K562 (cell line): ENCODE measurements at regions not wholly inside any gene's neighbourhood (a gene's known extent, or its start where the extent isn't known, plus 50 kb on each side); places are given as distances from the start of the nearest gene placed in this dataset.

Experiments used
- ATAC-seq: fragments of 200-7000 bp; cut with Tn5 transposase; 3 replicates; pipeline ENCODE4 v1.9.1; 2020; ENCODE audit warnings: moderate library complexity
- BruUV-seq: library from RNA; stranded (reverse); fragments of 400-500 nt; replicated peaks from 2 replicates; lab custom pipeline; 2021; lab: Mats Ljungman, UMichigan
- CTCF ChIA-PET: fragments of 300-600 bp; formaldehyde crosslinking; extraction: SDS; loops from one replicate; lab custom pipeline; 2021; ENCODE audit warnings: low intra/inter-chr PET ratio; lab: Yijun Ruan, JAX
- POLR2A ChIA-PET: fragments of 300-600, 350-650 bp; sonication (Branson Sonifier 250); formaldehyde crosslinking; extraction: SDS; loops from one replicate; lab custom pipeline; 2021; ENCODE audit warnings: antibody characterized with exemption, inconsistent platforms; lab: Yijun Ruan, JAX
- DNase-seq, 4 experiments: peaks; one replicate each; pipeline versions ENCODE4 v3.0.0 to v3.0.0-alpha.2; 2011 to 2018; ENCODE audit warnings: low spot score in 3 of 4, mixed read lengths in 3 of 4; ENCODE audit errors: extremely low read depth in 1 of 4
- FAIRE-seq: peaks from 2 replicates; lab custom pipeline; 2011; peaks lifted over from hg19 to GRCh38; lab: Jason Lieb, UNC
- H2AFZ ChIP-seq: 2 replicates; pipeline ENCODE4 v1.6.0; 2011; ENCODE audit warnings: low read depth, low read length, control low read depth, inconsistent platforms
- H3K27ac ChIP-seq: fragments of 200-600 bp; 3 replicates; pipeline ENCODE4 v1.8.0; 2011; ENCODE audit warnings: low read depth, mild to moderate bottlenecking, control low read depth, inconsistent platforms, low read length, moderate library complexity, mixed read lengths; ENCODE audit errors: extremely low read depth
- H3K27me3 ChIP-seq, 2 experiments: fragments of 300-600 bp in 1 of 2; 2 replicates in 1 of 2; 3 replicates in 1 of 2; pipeline versions ENCODE4 v1.6.0 to v1.8.0; 2011; ENCODE audit warnings: inconsistent platforms in 2 of 2, low read length in 2 of 2, mild to moderate bottlenecking in 1 of 2, mixed read lengths in 1 of 2, moderate library complexity in 1 of 2; ENCODE audit not compliant: control insufficient read depth in 2 of 2, insufficient read depth in 2 of 2
- H3K36me3 ChIP-seq: fragments of 300-600 bp; 3 replicates; pipeline ENCODE4 v1.8.0; 2011; ENCODE audit warnings: mild to moderate bottlenecking, low read length, inconsistent platforms; ENCODE audit not compliant: control insufficient read depth, insufficient read depth
- H3K4me1 ChIP-seq, 2 experiments: fragments of 200-600 bp in 1 of 2; replicated peaks in 1 of 2; 2 replicates in 1 of 2; 3 replicates in 1 of 2; pipeline versions ENCODE4 v1.5.1 to v1.8.0; 2011; ENCODE audit warnings: inconsistent platforms in 2 of 2, low read length in 2 of 2, mild to moderate bottlenecking in 1 of 2, mixed read lengths in 1 of 2, moderate library complexity in 1 of 2; ENCODE audit not compliant: control insufficient read depth in 2 of 2, insufficient read depth in 2 of 2
- H3K4me2 ChIP-seq: 2 replicates; pipeline ENCODE4 v1.6.1; 2011; ENCODE audit warnings: low read length, control low read depth, inconsistent platforms, mixed read lengths; ENCODE audit not compliant: insufficient read depth
- H3K4me3 ChIP-seq: fragments of 200-600 bp; sonication (generic), shearing (Covaris generic); 2 replicates; pipeline ENCODE4 v1.5.1; 2016; ENCODE audit warnings: control low read depth, inconsistent platforms
- H3K79me2 ChIP-seq: fragments of 200-600 bp; 3 replicates; pipeline ENCODE4 v1.8.0; 2011; ENCODE audit warnings: low read length, inconsistent platforms; ENCODE audit not compliant: control insufficient read depth, insufficient read depth
- H3K9ac ChIP-seq, 2 experiments: 2 replicates each; pipeline versions ENCODE4 v1.6.0 to v1.6.1; 2011; ENCODE audit warnings: low read depth in 2 of 2, low read length in 2 of 2, control low read depth in 1 of 2, inconsistent platforms in 1 of 2, mild to moderate bottlenecking in 1 of 2, mixed read lengths in 1 of 2; ENCODE audit not compliant: insufficient read depth in 1 of 2
- H3K9me1 ChIP-seq: one replicate; pipeline ENCODE4 v1.6.0; 2011; ENCODE audit warnings: inconsistent platforms, mild to moderate bottlenecking, low read length, moderate library complexity; ENCODE audit not compliant: control insufficient read depth, insufficient read depth
- H3K9me3 ChIP-seq: replicated peaks from 2 replicates; pipeline ENCODE4 v1.5.1; 2011; ENCODE audit warnings: low read depth, low read length, inconsistent platforms; ENCODE audit not compliant: control insufficient read depth, insufficient read depth
- H4K20me1 ChIP-seq: replicated peaks from 2 replicates; pipeline ENCODE4 v1.6.1; 2011; ENCODE audit warnings: low read length, inconsistent platforms, mixed read lengths; ENCODE audit not compliant: control insufficient read depth, insufficient read depth
- CBX2 ChIP-seq: fragments of 200-600 bp; sonication (generic); IDR thresholded peaks from one replicate; pipeline ENCODE4 v1.6.1; 2012; ENCODE audit warnings: mild to moderate bottlenecking, low read length, inconsistent platforms; ENCODE audit not compliant: insufficient read depth, poor library complexity, severe bottlenecking
- EP400 ChIP-seq: fragments of 450-650 bp; IDR thresholded peaks from 2 replicates; pipeline ENCODE4 v1.6.1; 2017; ENCODE audit warnings: antibody characterized with exemption, mild to moderate bottlenecking, moderate library complexity
- FOXO4 ChIP-seq: fragments of 450-650 bp; formaldehyde crosslinking; IDR thresholded peaks from 2 replicates; pipeline ENCODE4 v1.4.0; 2020; ENCODE audit warnings: mild to moderate bottlenecking, moderate library complexity
- KLF6 ChIP-seq: fragments of 250-450 bp; sonication (Bioruptor Pico); IDR thresholded peaks from 2 replicates; pipeline ENCODE4 v1.4.0; 2020; ENCODE audit warnings: mild to moderate bottlenecking, moderate library complexity, borderline replicate concordance
- NFE2 ChIP-seq: IDR thresholded peaks from 2 replicates; pipeline ENCODE4 v1.6.1; 2014; ENCODE audit warnings: antibody characterized with exemption, low read depth
- WGBS: fragments of 100-300 bp; shearing (Covaris generic); methylation state at CpG from one replicate; pipeline ENCODE4 v1.1.6; 2016; ENCODE audit warnings: low coverage, mixed read lengths; ENCODE audit not compliant: insufficient coverage; ENCODE audit errors: missing lambda C conversion rate; 5-methylcytosine and 5-hydroxymethylcytosine counted together
- in situ Hi-C: fragments of 300-500 bp; cut with MboI; formaldehyde crosslinking; loops from 4 replicates; pipeline ENCODE4 v1.15.0; 2018; ENCODE audit warnings: inconsistent platforms, mixed read lengths
- intact Hi-C: fragments of 100-400 bp; cut with micrococcal nuclease; formaldehyde crosslinking; loops from 2 replicates; pipeline ENCODE4 v1.14.2; 2022
- TF ChIP-seq, protein P1 (sequence below): fragments of 450-650 bp; IDR thresholded peaks from 2 replicates; pipeline ENCODE4 v1.6.1; 2017; ENCODE audit warnings: antibody characterized with exemption, mild to moderate bottlenecking

GRCh38 chr14:28652782-28653181 is 113.8 kb upstream of the FOXG1 start (continued):
- TF ChIP-seq, protein P1, sequence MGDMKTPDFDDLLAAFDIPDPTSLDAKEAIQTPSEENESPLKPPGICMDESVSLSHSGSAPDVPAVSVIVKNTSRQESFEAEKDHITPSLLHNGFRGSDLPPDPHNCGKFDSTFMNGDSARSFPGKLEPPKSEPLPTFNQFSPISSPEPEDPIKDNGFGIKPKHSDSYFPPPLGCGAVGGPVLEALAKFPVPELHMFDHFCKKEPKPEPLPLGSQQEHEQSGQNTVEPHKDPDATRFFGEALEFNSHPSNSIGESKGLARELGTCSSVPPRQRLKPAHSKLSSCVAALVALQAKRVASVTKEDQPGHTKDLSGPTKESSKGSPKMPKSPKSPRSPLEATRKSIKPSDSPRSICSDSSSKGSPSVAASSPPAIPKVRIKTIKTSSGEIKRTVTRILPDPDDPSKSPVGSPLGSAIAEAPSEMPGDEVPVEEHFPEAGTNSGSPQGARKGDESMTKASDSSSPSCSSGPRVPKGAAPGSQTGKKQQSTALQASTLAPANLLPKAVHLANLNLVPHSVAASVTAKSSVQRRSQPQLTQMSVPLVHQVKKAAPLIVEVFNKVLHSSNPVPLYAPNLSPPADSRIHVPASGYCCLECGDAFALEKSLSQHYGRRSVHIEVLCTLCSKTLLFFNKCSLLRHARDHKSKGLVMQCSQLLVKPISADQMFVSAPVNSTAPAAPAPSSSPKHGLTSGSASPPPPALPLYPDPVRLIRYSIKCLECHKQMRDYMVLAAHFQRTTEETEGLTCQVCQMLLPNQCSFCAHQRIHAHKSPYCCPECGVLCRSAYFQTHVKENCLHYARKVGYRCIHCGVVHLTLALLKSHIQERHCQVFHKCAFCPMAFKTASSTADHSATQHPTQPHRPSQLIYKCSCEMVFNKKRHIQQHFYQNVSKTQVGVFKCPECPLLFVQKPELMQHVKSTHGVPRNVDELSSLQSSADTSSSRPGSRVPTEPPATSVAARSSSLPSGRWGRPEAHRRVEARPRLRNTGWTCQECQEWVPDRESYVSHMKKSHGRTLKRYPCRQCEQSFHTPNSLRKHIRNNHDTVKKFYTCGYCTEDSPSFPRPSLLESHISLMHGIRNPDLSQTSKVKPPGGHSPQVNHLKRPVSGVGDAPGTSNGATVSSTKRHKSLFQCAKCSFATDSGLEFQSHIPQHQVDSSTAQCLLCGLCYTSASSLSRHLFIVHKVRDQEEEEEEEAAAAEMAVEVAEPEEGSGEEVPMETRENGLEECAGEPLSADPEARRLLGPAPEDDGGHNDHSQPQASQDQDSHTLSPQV: no peak
- TF ChIP-seq NFE2: no peak
- no peak for TF ChIP-seq CBX2
- TF ChIP-seq KLF6 (CRISPR knock-in tag): no peak
- TF ChIP-seq EP400: no peak

- DNase-seq: no peak
- H4K20me1 ChIP-seq: no peaks in the 10 kb centered on the region
- no peak overlapping the region for H3K9ac ChIP-seq
- intact Hi-C loops (no loop called here), in situ Hi-C loops (no loop called here)
- WGBS: 7% methylated on average over 2 of the region's 2 CpGs
- TF ChIP-seq FOXO4: no peak
- H3K36me3 ChIP-seq: no peaks in the 10 kb centered on the region
- no peaks in the 10 kb centered on the region for H3K4me1 ChIP-seq
- H3K4me3 ChIP-seq: no peak overlapping the region
- FAIRE-seq: no peak
- no peak overlapping the region for H3K4me2 ChIP-seq
- H3K79me2 ChIP-seq: no peaks in the 10 kb centered on the region
- BruUV-seq: no TSS peak
- no peak overlapping the region for H2AFZ ChIP-seq
- ChIA-PET POLR2A (no interaction called here), CTCF (no interaction called here)
- H3K9me1 ChIP-seq: no peaks in the 10 kb centered on the region
- no peaks in the 10 kb centered on the region for H3K9me3 ChIP-seq
- ATAC-seq: no peak
- H3K27ac ChIP-seq: no peak overlapping the region
- no peaks in the 10 kb centered on the region for H3K27me3 ChIP-seq
Measured at GRCh38 chr14:28653521-28653920, 113.1 kb upstream of the FOXG1 start.
